ENCODE measurements at regions not wholly inside any gene's neighbourhood (a gene's known extent, or its start where the extent isn't known, plus 50 kb on each side); places are given as distances from the start of the nearest gene placed in this dataset.
"Not testable (repeated sequence)": the region's sequence is repeated elsewhere in the genome, so short reads cannot be mapped to it uniquely, and the experiment has no call there.

- no peak for DNase-seq
Observed at GRCh38 chr4:146072376-146072775, 103.1 kb upstream of the LSM6 start.

GRCh38 chr4:146071390-146071789 lies 104.1 kb upstream of the LSM6 start:
- DNase-seq = no peak

- no peak for DNase-seq
Observed at GRCh38 chr4:146063143-146063542, 112.4 kb upstream of the LSM6 start.

GRCh38 chr4:146062340-146062739 lies 113.2 kb upstream of the LSM6 start:
- DNase-seq = no peak

- DNase-seq = no peak
Observed at GRCh38 chr4:146061610-146062334, 113.7 kb upstream of the LSM6 start.

- DNase-seq = no peak
Observed at GRCh38 chr4:146059865-146060264, 115.7 kb upstream of the LSM6 start.

- no peak for DNase-seq
Observed at GRCh38 chr4:146059151-146059550, 116.4 kb upstream of the LSM6 start.

- DNase-seq = no peak
Observed at GRCh38 chr4:146058531-146058930, 117.0 kb upstream of the LSM6 start.

GRCh38 chr4:146054676-146055075 lies 116.1 kb upstream of the ZNF827 start:
- no peak for DNase-seq

GRCh38 chr4:146053891-146054290 lies 115.3 kb upstream of the ZNF827 start:
- no peak for DNase-seq

- DNase-seq = peak; percentile 81
Observed at GRCh38 chr4:146051728-146052391, 113.2 kb upstream of the ZNF827 start.

GRCh38 chr4:146051223-146051622 lies 112.6 kb upstream of the ZNF827 start:
- no peak for DNase-seq

- no peak for DNase-seq
Observed at GRCh38 chr4:146049802-146050201, 111.2 kb upstream of the ZNF827 start.

GRCh38 chr4:146047768-146048167 lies 109.1 kb upstream of the ZNF827 start:
- not testable (repeated sequence) for DNase-seq

GRCh38 chr4:146041139-146042004 lies 102.7 kb upstream of the ZNF827 start:
- DNase-seq = no peak

- DNase-seq = no peak
Observed at GRCh38 chr4:146040623-146041022, 102.0 kb upstream of the ZNF827 start.

- DNase-seq = no peak
Observed at GRCh38 chr4:146033149-146033548, 94.5 kb upstream of the ZNF827 start.

GRCh38 chr4:146032234-146032860 lies 93.7 kb upstream of the ZNF827 start:
- DNase-seq = no peak

GRCh38 chr4:146029939-146030710 lies 91.5 kb upstream of the ZNF827 start:
- no peak for DNase-seq

- DNase-seq = peak; percentile 20
Observed at GRCh38 chr4:146029147-146029546, 90.5 kb upstream of the ZNF827 start.

- DNase-seq = no peak
Observed at GRCh38 chr4:146027761-146028160, 89.1 kb upstream of the ZNF827 start.

GRCh38 chr4:146023334-146023967 lies 84.8 kb upstream of the ZNF827 start:
- DNase-seq = no peak
